Neuronal stem cell (in vitro differentiated cells): ENCODE measurements at regions not wholly inside any gene's neighbourhood (a gene's known extent, or its start where the extent isn't known, plus 50 kb on each side); places are given as distances from the start of the nearest gene placed in this dataset.

Experiments used
- DNase-seq: peaks from one replicate; pipeline ENCODE4 v3.0.0-alpha.2; 2013; ENCODE audit warnings: low spot score
- H2AFZ ChIP-seq: one replicate; pipeline ENCODE4 v1.6.1; 2013; ENCODE audit warnings: mild to moderate bottlenecking, low read length, inconsistent platforms
- H2AK5ac ChIP-seq: 2 replicates; pipeline ENCODE4 v1.6.1; 2013; ENCODE audit warnings: low read depth, mild to moderate bottlenecking, inconsistent platforms, low read length, moderate library complexity, mixed read lengths
- H2BK120ac ChIP-seq: 2 replicates; pipeline ENCODE4 v1.6.1; 2013; ENCODE audit warnings: low read depth, mild to moderate bottlenecking, inconsistent platforms, low read length, moderate library complexity, mixed read lengths
- H2BK12ac ChIP-seq: one replicate; pipeline ENCODE4 v1.6.1; 2013; ENCODE audit warnings: low read length, inconsistent platforms
- H2BK15ac ChIP-seq: 2 replicates; pipeline ENCODE4 v1.6.1; 2013; ENCODE audit warnings: mild to moderate bottlenecking, low read length, inconsistent platforms, mixed read lengths
- H2BK5ac ChIP-seq: one replicate; pipeline ENCODE4 v1.6.1; 2013; ENCODE audit warnings: inconsistent platforms, mild to moderate bottlenecking, low read length, moderate library complexity
- H3K14ac ChIP-seq: one replicate; pipeline ENCODE4 v1.6.1; 2013; ENCODE audit warnings: low read length, inconsistent platforms
- H3K18ac ChIP-seq: 2 replicates; pipeline ENCODE4 v1.6.1; 2013; ENCODE audit warnings: low read length, inconsistent platforms
- H3K23ac ChIP-seq: 2 replicates; pipeline ENCODE4 v1.6.1; 2013; ENCODE audit warnings: low read depth, mild to moderate bottlenecking, mixed read lengths, low read length, inconsistent platforms; ENCODE audit not compliant: poor library complexity
- H3K27ac ChIP-seq: replicated peaks from 3 replicates; pipeline ENCODE4 v1.5.1; 2013; ENCODE audit warnings: low read length, inconsistent platforms
- H3K27me3 ChIP-seq, 3 experiments: 2 replicates each; pipeline ENCODE4 v1.6.1; 2013; ENCODE audit warnings: low read length in 3 of 3, mild to moderate bottlenecking in 2 of 3, inconsistent platforms in 1 of 3, low read depth in 1 of 3, mixed read lengths in 1 of 3, moderate library complexity in 1 of 3; ENCODE audit not compliant: control insufficient read depth in 3 of 3, insufficient read depth in 3 of 3
- H3K36me3 ChIP-seq, 2 donors: replicated peaks in 1 of 2; 2 replicates each; pipeline ENCODE4 v1.6.1; 2013; ENCODE audit warnings: low read length in 2 of 2; ENCODE audit not compliant: control insufficient read depth in 2 of 2, insufficient read depth in 2 of 2
- H3K4ac ChIP-seq: 2 replicates; pipeline ENCODE4 v1.6.1; 2013; ENCODE audit warnings: inconsistent platforms, mild to moderate bottlenecking, low read length, moderate library complexity
- H3K4me1 ChIP-seq, 2 donors: 1 replicate in 1 of 2; 2 replicates in 1 of 2; pipeline ENCODE4 v1.6.1; 2013; ENCODE audit warnings: low read length in 2 of 2, low read depth in 1 of 2; ENCODE audit not compliant: control insufficient read depth in 2 of 2, insufficient read depth in 1 of 2
- H3K4me2 ChIP-seq: one replicate; pipeline ENCODE4 v1.6.1; 2013; ENCODE audit warnings: mild to moderate bottlenecking, low read length, inconsistent platforms; ENCODE audit not compliant: insufficient read depth, poor library complexity, severe bottlenecking
- H3K4me3 ChIP-seq, 2 donors: 2 replicates each; pipeline ENCODE4 v1.5.1; 2013; ENCODE audit warnings: low read length in 2 of 2, mild to moderate bottlenecking in 2 of 2, inconsistent platforms in 1 of 2, moderate library complexity in 1 of 2
- H3K79me1 ChIP-seq: one replicate; pipeline ENCODE4 v1.6.1; 2013; ENCODE audit warnings: low read depth, mild to moderate bottlenecking, inconsistent platforms, low read length, moderate library complexity
- H3K9ac ChIP-seq: one replicate; pipeline ENCODE4 v1.6.1; 2013; ENCODE audit warnings: mild to moderate bottlenecking, low read depth, low read length, inconsistent platforms; ENCODE audit not compliant: poor library complexity
- H3K9me3 ChIP-seq, 2 donors: replicated peaks in 1 of 2; 2 replicates each; pipeline versions ENCODE3 to v1.6.1; 2013; ENCODE audit warnings: low read length in 2 of 2, mild to moderate bottlenecking in 2 of 2, inconsistent platforms in 1 of 2, low read depth in 1 of 2, mixed read lengths in 1 of 2, moderate library complexity in 1 of 2; ENCODE audit not compliant: control insufficient read depth in 2 of 2, insufficient read depth in 1 of 2
- H4K8ac ChIP-seq: one replicate; pipeline ENCODE4 v1.6.1; 2013; ENCODE audit warnings: low read depth, mild to moderate bottlenecking, inconsistent platforms, low read length, moderate library complexity
- H4K91ac ChIP-seq: one replicate; pipeline ENCODE4 v1.6.1; 2013; ENCODE audit warnings: low read length, low read depth, mild to moderate bottlenecking, inconsistent platforms; ENCODE audit not compliant: poor library complexity
- WGBS, 2 donors: extraction: QIAGEN DNeasy Blood & Tissue Kit; methylation state at CpG; one replicate each; pipeline ENCODE4 v1.1.7; 2013; ENCODE audit warnings: missing lambda C conversion rate in 2 of 2, mixed read lengths in 1 of 2; ENCODE audit not compliant: insufficient read length in 2 of 2, insufficient replicate concordance in 1 of 2; ENCODE audit errors: extremely low coverage in 2 of 2; 5-methylcytosine and 5-hydroxymethylcytosine counted together

- DNase-seq = no peak
Observed at GRCh38 chr10:121102706-121103105, 251.5 kb downstream of the WDR11 start.

GRCh38 chr10:121104476-121105111 is 253.4 kb downstream of the WDR11 start:
- Histone ChIP-seq H3K4me3 (no peak overlapping the region), H2AFZ (no peak overlapping the region), H2BK5ac (no peak overlapping the region), H3K4me2 (no peak overlapping the region), H3K4ac (no peak overlapping the region), H2BK120ac (no peak overlapping the region), H3K14ac (no peak overlapping the region), H3K27me3 (peaks cover 0 to 2% (median 0%) of the 10 kb centered on the region in 3 experiments), H3K9me3 (no peaks in the 10 kb centered on the region), H2BK15ac (no peak overlapping the region), H3K4me1 (peaks cover 4 to 6% of the 10 kb centered on the region in 2 donors), H3K9ac (no peak overlapping the region), H4K8ac (no peak overlapping the region), H2AK5ac (no peak overlapping the region), H3K27ac (no peak overlapping the region), H3K36me3 (no peaks in the 10 kb centered on the region), H3K79me1 (no peaks in the 10 kb centered on the region), H3K18ac (no peak overlapping the region), H2BK12ac (no peak overlapping the region), H3K23ac (no peak overlapping the region), H4K91ac (no peak overlapping the region)
- DNase-seq = no peak
- WGBS, 2 donors = no CpG with 5 or more reads among the region's 1 CpG

More at GRCh38 chr10:121102706-121103105, 251.5 kb downstream of the WDR11 start:
- no peak overlapping the region for H4K8ac ChIP-seq
- no peak overlapping the region for H3K4me2 ChIP-seq
- no peaks in the 10 kb centered on the region for H3K36me3 ChIP-seq
- no peak overlapping the region for H2AFZ ChIP-seq
- H3K4me1 ChIP-seq = peaks cover 4 to 6% of the 10 kb centered on the region in 2 donors
- H3K18ac ChIP-seq = no peak overlapping the region
- H3K23ac ChIP-seq = no peak overlapping the region
- no peak overlapping the region for H3K14ac ChIP-seq
- no CpG with 5 or more reads among the region's 4 CpGs for WGBS, 2 donors
- H3K27me3 ChIP-seq = no peaks in the 10 kb centered on the region
- H3K9ac ChIP-seq = no peak overlapping the region
- no peaks in the 10 kb centered on the region for H3K9me3 ChIP-seq
- H2BK120ac ChIP-seq = no peak overlapping the region
- no peak overlapping the region for H2BK12ac ChIP-seq
- no peak overlapping the region for H3K4ac ChIP-seq
- H2AK5ac ChIP-seq = no peak overlapping the region
- H3K79me1 ChIP-seq = no peaks in the 10 kb centered on the region
- no peak overlapping the region for H2BK5ac ChIP-seq
- no peak overlapping the region for H3K27ac ChIP-seq
- H2BK15ac ChIP-seq = no peak overlapping the region
- H4K91ac ChIP-seq = no peak overlapping the region
- H3K4me3 ChIP-seq = no peak overlapping the region

- no peak overlapping the region for H2BK120ac ChIP-seq
- no peaks in the 10 kb centered on the region for H3K9me3 ChIP-seq
- H4K91ac ChIP-seq = no peak overlapping the region
- no peak overlapping the region for H3K4me3 ChIP-seq
- H3K9ac ChIP-seq = no peak overlapping the region
- H3K4ac ChIP-seq = no peak overlapping the region
- H2AK5ac ChIP-seq = no peak overlapping the region
- DNase-seq = no peak
- no peak overlapping the region for H2BK15ac ChIP-seq
- peaks cover 0 to 2% (median 0%) of the 10 kb centered on the region in 3 experiments for H3K27me3 ChIP-seq
- H3K23ac ChIP-seq = no peak overlapping the region
- H3K36me3 ChIP-seq = no peaks in the 10 kb centered on the region
- WGBS, 2 donors = no CpG with 5 or more reads among the region's 4 CpGs
- no peak overlapping the region for H2AFZ ChIP-seq
- no peak overlapping the region for H3K14ac ChIP-seq
- H3K4me1 ChIP-seq = peaks cover 4 to 6% of the 10 kb centered on the region in 2 donors
- H4K8ac ChIP-seq = no peak overlapping the region
- H2BK12ac ChIP-seq = no peak overlapping the region
- H3K18ac ChIP-seq = no peak overlapping the region
- H3K4me2 ChIP-seq = no peak overlapping the region
- H3K27ac ChIP-seq = no peak overlapping the region
- no peaks in the 10 kb centered on the region for H3K79me1 ChIP-seq
- no peak overlapping the region for H2BK5ac ChIP-seq
Observed at GRCh38 chr10:121106611-121107010, 255.4 kb downstream of the WDR11 start.

GRCh38 chr10:121108051-121108450 is 256.9 kb downstream of the WDR11 start:
- no peak overlapping the region for H4K91ac ChIP-seq
- no peaks in the 10 kb centered on the region for H3K9me3 ChIP-seq
- no peak for DNase-seq
- H3K18ac ChIP-seq = no peak overlapping the region
- no peak overlapping the region for H3K23ac ChIP-seq
- no peaks in the 10 kb centered on the region for H3K79me1 ChIP-seq
- no peak overlapping the region for H2BK12ac ChIP-seq
- H3K14ac ChIP-seq = no peak overlapping the region
- H2AK5ac ChIP-seq = no peak overlapping the region
- H3K27me3 ChIP-seq = peaks cover 0 to 2% (median 0%) of the 10 kb centered on the region in 3 experiments
- H3K4ac ChIP-seq = no peak overlapping the region
- no peak overlapping the region for H2BK120ac ChIP-seq
- H3K4me3 ChIP-seq = no peak overlapping the region
- H2AFZ ChIP-seq = no peak overlapping the region
- H3K4me2 ChIP-seq = no peak overlapping the region
- no peak overlapping the region for H3K9ac ChIP-seq
- no peak overlapping the region for H2BK5ac ChIP-seq
- H2BK15ac ChIP-seq = no peak overlapping the region
- H3K36me3 ChIP-seq = no peaks in the 10 kb centered on the region
- H4K8ac ChIP-seq = no peak overlapping the region
- peaks cover 4 to 11% of the 10 kb centered on the region in 2 donors for H3K4me1 ChIP-seq
- no peak overlapping the region for H3K27ac ChIP-seq
- no CpG with 5 or more reads among the region's 3 CpGs for WGBS, 2 donors
